Muscle layer of colon (tissue), 2 donors: ENCODE measurements at regions not wholly inside any gene's neighbourhood (a gene's known extent, or its start where the extent isn't known, plus 50 kb on each side); places are given as distances from the start of the nearest gene placed in this dataset.

Experiments
- H3K27ac ChIP-seq: one replicate; pipeline ENCODE4 v1.7.0; 2013; ENCODE audit warnings: low read depth, mild to moderate bottlenecking, low read length, moderate library complexity
- H3K27me3 ChIP-seq, 2 donors: one replicate each; pipeline ENCODE4 v1.7.0; 2013; ENCODE audit warnings: low read length in 2 of 2, mild to moderate bottlenecking in 2 of 2; ENCODE audit not compliant: insufficient read depth in 2 of 2, control insufficient read depth in 1 of 2
- H3K36me3 ChIP-seq: one replicate; pipeline ENCODE4 v1.7.0; 2013; ENCODE audit warnings: mild to moderate bottlenecking, low read length; ENCODE audit not compliant: insufficient read depth
- H3K4me1 ChIP-seq: one replicate; pipeline ENCODE4 v1.7.0; 2013; ENCODE audit warnings: mild to moderate bottlenecking, low read length; ENCODE audit not compliant: insufficient read depth
- H3K4me3 ChIP-seq, 2 donors: one replicate each; pipeline ENCODE4 v1.7.0; 2013; ENCODE audit warnings: low read length in 2 of 2, low read depth in 1 of 2, mild to moderate bottlenecking in 1 of 2, moderate library complexity in 1 of 2
- H3K9ac ChIP-seq: one replicate; pipeline ENCODE4 v1.7.0; 2013; ENCODE audit warnings: low read length
- H3K9me3 ChIP-seq: one replicate; pipeline ENCODE4 v1.7.0; 2013; ENCODE audit warnings: mild to moderate bottlenecking, low read length
- donor health status: abdominal sarcoma.
- donor health status: Adenocarcinoma of cecum.

DNA sequence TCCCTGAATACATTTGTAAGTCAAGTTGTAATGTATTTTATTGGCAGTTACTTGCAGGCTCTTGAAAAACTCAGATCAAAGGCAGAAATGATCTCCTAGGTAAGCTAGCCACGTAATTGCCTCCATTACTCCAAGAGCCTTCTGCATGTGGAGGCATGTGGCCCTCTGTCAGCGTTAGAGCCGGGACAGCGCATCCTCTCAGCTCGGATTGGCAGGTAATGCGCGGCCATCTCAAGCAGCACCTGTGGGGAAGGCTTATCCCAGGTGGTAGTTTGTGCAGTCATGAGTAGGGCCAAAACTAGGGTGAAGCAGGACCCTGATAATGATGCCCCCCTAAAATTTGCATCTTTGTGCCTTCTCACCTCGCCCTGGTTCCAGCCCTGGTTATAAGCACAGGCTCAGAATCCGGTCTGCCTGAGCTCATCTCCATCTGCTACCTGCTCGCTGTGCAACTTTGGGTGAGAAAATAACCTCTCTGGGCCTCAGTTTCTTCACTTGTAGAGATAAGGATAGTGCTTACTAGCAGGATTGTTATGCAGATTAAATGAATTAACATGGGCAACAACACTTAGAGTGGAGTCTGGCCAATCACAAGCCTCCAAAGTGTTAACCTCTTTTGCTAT is 157.5 kb upstream of the PMEPA1 start:
- Histone ChIP-seq H3K4me1 (no peaks in the 10 kb centered on the region), H3K36me3 (no peaks in the 10 kb centered on the region)

GRCh38 chr20:57866250-57867106 is 156.7 kb upstream of the PMEPA1 start:
- no peaks in the 10 kb centered on the region for H3K9me3 ChIP-seq
- no peak overlapping the region for H3K27ac ChIP-seq

More for the DNA sequence above, 157.5 kb upstream of the PMEPA1 start:
- Histone ChIP-seq H3K9ac (no peak overlapping the region), H3K9me3 (no peaks in the 10 kb centered on the region), H3K27ac (no peak overlapping the region), H3K27me3 (no peaks in the 10 kb centered on the region), H3K4me3 (no peak overlapping the region)

DNA sequence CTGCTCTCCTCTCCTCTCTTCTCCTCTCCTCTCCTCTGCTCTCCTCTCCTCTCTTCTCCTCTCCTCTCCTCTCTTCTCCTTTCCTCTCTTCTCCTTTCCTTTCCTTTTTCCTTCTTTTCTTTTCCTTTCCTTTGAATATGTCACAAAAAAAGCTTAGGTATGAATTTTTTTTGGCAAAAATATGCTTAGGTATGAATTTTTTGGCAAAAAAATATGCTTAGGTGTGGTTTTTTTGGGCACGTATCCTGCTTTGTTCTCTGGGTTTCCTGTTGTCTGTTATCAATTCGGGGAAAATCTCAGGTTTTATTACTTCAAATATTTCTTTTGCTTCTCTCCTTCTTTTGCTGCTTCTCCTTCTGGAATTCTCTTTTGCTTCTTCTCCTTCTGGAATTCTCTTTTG is 155.5 kb upstream of the PMEPA1 start:
- H3K27me3 ChIP-seq: no peaks in the 10 kb centered on the region
- H3K36me3 ChIP-seq: no peaks in the 10 kb centered on the region
- no peak overlapping the region for H3K27ac ChIP-seq
- H3K9ac ChIP-seq: no peak overlapping the region
- H3K4me3 ChIP-seq: no peak overlapping the region
- H3K4me1 ChIP-seq: no peaks in the 10 kb centered on the region
- H3K9me3 ChIP-seq: no peaks in the 10 kb centered on the region

More at GRCh38 chr20:57866250-57867106, 156.7 kb upstream of the PMEPA1 start:
- Histone ChIP-seq H3K9ac (no peak overlapping the region), H3K4me1 (no peaks in the 10 kb centered on the region), H3K36me3 (no peaks in the 10 kb centered on the region), H3K4me3 (no peak overlapping the region), H3K27me3 (no peaks in the 10 kb centered on the region)

GRCh38 chr20:57860576-57860975 is 150.8 kb upstream of the PMEPA1 start:
- Histone ChIP-seq H3K9ac (no peak overlapping the region), H3K4me1 (no peaks in the 10 kb centered on the region), H3K27me3 (no peaks in the 10 kb centered on the region), H3K36me3 (no peaks in the 10 kb centered on the region), H3K9me3 (no peaks in the 10 kb centered on the region), H3K27ac (no peak overlapping the region), H3K4me3 (no peak overlapping the region)

- Histone ChIP-seq H3K9me3 (no peaks in the 10 kb centered on the region), H3K4me3 (no peak overlapping the region), H3K9ac (no peak overlapping the region), H3K36me3 (no peaks in the 10 kb centered on the region), H3K4me1 (no peaks in the 10 kb centered on the region), H3K27ac (no peak overlapping the region), H3K27me3 (no peaks in the 10 kb centered on the region)
Measured at GRCh38 chr20:57857969-57858368, 148.2 kb upstream of the PMEPA1 start.

DNA sequence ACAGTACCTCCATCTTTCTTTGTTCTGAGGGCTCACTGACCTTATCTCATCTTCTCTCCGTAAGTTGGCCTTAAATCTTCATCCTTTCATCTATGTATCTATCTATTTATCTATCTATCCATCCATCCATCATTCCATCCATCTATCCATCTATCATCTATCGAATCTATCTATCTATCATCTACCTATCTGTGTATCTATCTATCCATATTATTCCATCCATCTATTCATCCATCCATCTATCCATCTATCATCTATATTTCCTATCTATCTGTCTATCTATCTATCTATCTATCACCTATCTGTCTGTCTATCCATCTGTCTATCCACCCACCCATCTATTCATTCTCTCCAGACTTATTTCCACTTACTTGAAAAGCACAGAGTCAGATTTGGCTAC is 147.3 kb upstream of the PMEPA1 start:
- Histone ChIP-seq H3K27ac (no peak overlapping the region), H3K36me3 (no peaks in the 10 kb centered on the region), H3K9ac (no peak overlapping the region), H3K9me3 (no peaks in the 10 kb centered on the region), H3K27me3 (no peaks in the 10 kb centered on the region), H3K4me1 (no peaks in the 10 kb centered on the region), H3K4me3 (no peak overlapping the region)

DNA sequence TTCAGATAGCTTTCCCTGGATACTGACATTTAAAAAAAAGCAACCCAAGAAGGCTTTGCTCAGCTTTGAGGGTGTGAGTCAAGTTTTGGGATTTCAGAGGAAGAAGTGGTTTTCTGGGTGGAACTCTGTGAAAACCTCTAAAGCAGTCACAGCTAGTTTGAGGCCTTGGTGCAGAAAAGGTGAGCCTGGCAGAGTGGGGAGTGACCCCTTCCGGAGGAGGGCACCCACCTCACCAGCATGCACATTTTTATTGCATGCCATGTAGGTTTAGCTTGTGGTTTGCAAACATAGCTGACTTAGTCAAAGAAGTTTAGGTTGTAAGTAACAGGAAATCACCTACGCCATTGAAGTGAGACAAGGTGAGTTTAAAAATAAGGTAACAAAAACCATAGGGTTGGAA is 146.8 kb upstream of the PMEPA1 start:
- Histone ChIP-seq H3K27ac (no peak overlapping the region), H3K9ac (no peak overlapping the region), H3K27me3 (no peaks in the 10 kb centered on the region), H3K36me3 (no peaks in the 10 kb centered on the region), H3K4me1 (no peaks in the 10 kb centered on the region), H3K9me3 (no peaks in the 10 kb centered on the region), H3K4me3 (no peak overlapping the region)

GRCh38 chr20:57851796-57852195 is 142.0 kb upstream of the PMEPA1 start:
- no peaks in the 10 kb centered on the region for H3K4me1 ChIP-seq
- H3K4me3 ChIP-seq: no peak overlapping the region
- H3K27ac ChIP-seq: no peak overlapping the region
- H3K36me3 ChIP-seq: no peaks in the 10 kb centered on the region
- H3K9ac ChIP-seq: no peak overlapping the region
- H3K27me3 ChIP-seq: no peaks in the 10 kb centered on the region
- H3K9me3 ChIP-seq: no peaks in the 10 kb centered on the region

GRCh38 chr20:57851025-57851682 is 141.3 kb upstream of the PMEPA1 start:
- Histone ChIP-seq H3K27me3 (no peaks in the 10 kb centered on the region), H3K4me1 (no peaks in the 10 kb centered on the region), H3K9ac (no peak overlapping the region), H3K36me3 (no peaks in the 10 kb centered on the region), H3K4me3 (no peak overlapping the region), H3K27ac (no peak overlapping the region), H3K9me3 (no peaks in the 10 kb centered on the region)

- Histone ChIP-seq H3K27me3 (no peaks in the 10 kb centered on the region), H3K9me3 (no peaks in the 10 kb centered on the region), H3K4me1 (no peaks in the 10 kb centered on the region), H3K36me3 (no peaks in the 10 kb centered on the region), H3K4me3 (no peak overlapping the region), H3K9ac (no peak overlapping the region), H3K27ac (no peak overlapping the region)
Measured at GRCh38 chr20:57849521-57850215, 139.9 kb upstream of the PMEPA1 start.

DNA sequence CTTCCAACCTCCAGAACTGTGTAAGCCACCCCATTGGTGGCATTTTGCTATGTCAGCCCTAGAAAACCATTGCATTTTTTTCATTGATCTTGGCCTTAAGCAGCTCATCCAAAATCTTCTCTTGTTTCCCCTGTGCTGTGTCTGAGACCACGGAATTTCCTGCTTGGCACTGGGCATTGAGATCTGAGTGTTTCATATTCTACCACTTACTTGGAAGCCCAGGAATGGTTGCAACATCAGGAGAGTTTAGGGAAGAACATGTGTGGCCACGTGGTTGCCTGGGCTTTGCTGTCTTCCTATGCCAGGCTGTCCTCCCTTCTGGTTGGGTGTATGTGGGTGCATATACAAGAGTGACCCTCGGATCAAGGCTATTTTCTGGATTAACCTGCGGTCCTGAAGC is 139.3 kb upstream of the PMEPA1 start:
- Histone ChIP-seq H3K9ac (no peak overlapping the region), H3K4me3 (no peak overlapping the region), H3K27me3 (no peaks in the 10 kb centered on the region), H3K9me3 (no peaks in the 10 kb centered on the region), H3K4me1 (no peaks in the 10 kb centered on the region), H3K36me3 (no peaks in the 10 kb centered on the region), H3K27ac (no peak overlapping the region)
